SK-N-SH (cell line): ENCODE measurements at regions not wholly inside any gene's neighbourhood (a gene's known extent, or its start where the extent isn't known, plus 50 kb on each side); places are given as distances from the start of the nearest gene placed in this dataset.

Source experiments
- CTCF ChIP-seq: fragments of 200-600 bp; sonication (generic); IDR thresholded peaks from 2 replicates; pipeline ENCODE4 v1.6.1; 2017; ENCODE audit warnings: antibody characterized with exemption, mild to moderate bottlenecking, moderate library complexity
- FOXM1 ChIP-seq: IDR thresholded peaks from 2 replicates; pipeline ENCODE4 v1.4.0; 2012; ENCODE audit warnings: low read depth, mild to moderate bottlenecking
- JUND ChIP-seq: IDR thresholded peaks from 2 replicates; pipeline ENCODE4 v1.4.0; 2012
- MEF2A ChIP-seq: IDR thresholded peaks from 2 replicates; pipeline ENCODE4 v1.4.0; 2012; ENCODE audit warnings: low read depth, borderline replicate concordance
- REST ChIP-seq: IDR thresholded peaks from 2 replicates; pipeline ENCODE4 v1.6.1; 2012; ENCODE audit warnings: mild to moderate bottlenecking, low read depth, low read length, moderate library complexity
- RFX5 ChIP-seq: IDR thresholded peaks from 2 replicates; pipeline ENCODE4 v1.6.1; 2012; ENCODE audit warnings: mild to moderate bottlenecking, improper control_type of control experiment, low read length
- RXRA ChIP-seq: IDR thresholded peaks from 2 replicates; pipeline ENCODE4 v1.4.0; 2012; ENCODE audit warnings: low read depth, mild to moderate bottlenecking, borderline replicate concordance
- USF2 ChIP-seq: fragments of 150-350 bp; IDR thresholded peaks from 2 replicates; pipeline ENCODE4 v1.6.1; 2017; ENCODE audit warnings: antibody characterized with exemption, low read length, low read depth, borderline replicate concordance

- no peak for TF ChIP-seq CTCF
- no peak for TF ChIP-seq REST
- TF ChIP-seq USF2: no peak
- no peak for TF ChIP-seq RXRA
- TF ChIP-seq FOXM1: no peak
- no peak for TF ChIP-seq MEF2A
- TF ChIP-seq JUND: no peak
- TF ChIP-seq RFX5: no peak
Measured at GRCh38 chr3:157961665-157962064, 144.6 kb downstream of the SHOX2 start.
